ENCODE measurements at regions not wholly inside any gene's neighbourhood (a gene's known extent, or its start where the extent isn't known, plus 50 kb on each side); places are given as distances from the start of the nearest gene placed in this dataset.
A peak's percentile ranks its signal among the peaks of the same experiment; 100 is the strongest.

GRCh38 chr5:9850456-9850855, 220.3 kb upstream of the TAS2R1 start:
- H3K4me3 ChIP-seq (ENCODE audit: low read depth, low read length), result no peak overlapping the region
- no peak for TF ChIP-seq CTCF (IDR thresholded peaks at IDR 0.05; ENCODE audit: low read depth, low read length)

GRCh38 chr5:9847631-9848030, 217.5 kb upstream of the TAS2R1 start:
- no peak for TF ChIP-seq CTCF (IDR thresholded peaks at IDR 0.05; ENCODE audit: low read depth, low read length)
- no peak overlapping the region for H3K4me3 ChIP-seq (ENCODE audit: low read depth, low read length)

GRCh38 chr5:9845185-9845584, 215.0 kb upstream of the TAS2R1 start:
- H3K4me3 ChIP-seq (ENCODE audit: low read depth, low read length), result no peak overlapping the region
- TF ChIP-seq CTCF (IDR thresholded peaks at IDR 0.05; ENCODE audit: low read depth, low read length), result no peak

GRCh38 chr5:9841516-9842170, 211.5 kb upstream of the TAS2R1 start:
- H3K4me3 ChIP-seq (ENCODE audit: low read depth, low read length), result no peak overlapping the region
- TF ChIP-seq CTCF (IDR thresholded peaks at IDR 0.05; ENCODE audit: low read depth, low read length), result no peak

GRCh38 chr5:9838916-9839315, 208.8 kb upstream of the TAS2R1 start:
- TF ChIP-seq CTCF (IDR thresholded peaks at IDR 0.05; ENCODE audit: low read depth, low read length), result no peak
- no peak overlapping the region for H3K4me3 ChIP-seq (ENCODE audit: low read depth, low read length)

- no peak overlapping the region for H3K4me3 ChIP-seq (ENCODE audit: low read depth, low read length)
- 0 out of 2 replicates have a peak, but pooled peaks have one; percentile 4 for TF ChIP-seq CTCF (IDR thresholded peaks at IDR 0.05; ENCODE audit: low read depth, low read length)
These were observed 205.0 kb upstream of the TAS2R1 start for GRCh38 chr5:9834871-9835770.

- H3K4me3 ChIP-seq (ENCODE audit: low read depth, low read length), result no peak overlapping the region
- TF ChIP-seq CTCF (IDR thresholded peaks at IDR 0.05; ENCODE audit: low read depth, low read length), result no peak
These were observed 203.7 kb upstream of the TAS2R1 start for GRCh38 chr5:9833871-9834270.

All from WI38 (cell line).